Karpas-422 (cell line): ENCODE measurements at regions not wholly inside any gene's neighbourhood (a gene's known extent, or its start where the extent isn't known, plus 50 kb on each side); places are given as distances from the start of the nearest gene placed in this dataset.
"Not testable (repeated sequence)": the region's sequence is repeated elsewhere in the genome, so short reads cannot be mapped to it uniquely, and the experiment has no call there.

ENCODE experiments used
- DNase-seq: peaks from one replicate; pipeline ENCODE4 v3.0.0-alpha.2; 2015
- H2AFZ ChIP-seq: fragments of 200-600 bp; sonication (generic); 2 replicates; pipeline ENCODE4 v1.6.1; 2014; ENCODE audit warnings: antibody characterized with exemption, low read length, mixed read lengths
- H3K27ac ChIP-seq: fragments of 200-600 bp; sonication (generic); 2 replicates; pipeline ENCODE4 v1.5.1; 2014; ENCODE audit warnings: mild to moderate bottlenecking, low read length, moderate library complexity
- H3K27me3 ChIP-seq: fragments of 200-600 bp; sonication (generic); 2 replicates; pipeline ENCODE4 v1.6.1; 2014; ENCODE audit warnings: low read length, mixed read lengths
- H3K36me3 ChIP-seq: fragments of 200-600 bp; sonication (generic); 2 replicates; pipeline ENCODE4 v1.6.1; 2014; ENCODE audit warnings: low read length, mixed read lengths; ENCODE audit not compliant: insufficient read depth
- H3K4me1 ChIP-seq: fragments of 200-600 bp; sonication (generic); 2 replicates; pipeline ENCODE4 v1.6.1; 2014; ENCODE audit warnings: mild to moderate bottlenecking, low read length, mixed read lengths
- H3K4me2 ChIP-seq: fragments of 200-600 bp; sonication (generic); 2 replicates; pipeline ENCODE4 v1.6.1; 2014; ENCODE audit warnings: low read length, low read depth, mild to moderate bottlenecking; ENCODE audit not compliant: poor library complexity, severe bottlenecking
- H3K4me3 ChIP-seq: fragments of 200-600 bp; sonication (generic); 2 replicates; pipeline ENCODE4 v1.5.1; 2014; ENCODE audit warnings: mild to moderate bottlenecking, antibody characterized with exemption, low read length, mixed read lengths
- H3K79me2 ChIP-seq: fragments of 200-600 bp; sonication (generic); 2 replicates; pipeline ENCODE4 v1.6.1; 2014; ENCODE audit warnings: mild to moderate bottlenecking, low read length, mixed read lengths
- H3K9ac ChIP-seq: fragments of 200-600 bp; sonication (generic); 2 replicates; pipeline ENCODE4 v1.6.0; 2014; ENCODE audit warnings: low read length
- H3K9me2 ChIP-seq: fragments of 200-600 bp; sonication (generic), shearing (Covaris generic); replicated peaks from 2 replicates; pipeline ENCODE4 v1.6.0; 2014; ENCODE audit warnings: mild to moderate bottlenecking, low read length, moderate library complexity; ENCODE audit not compliant: insufficient read depth
- H3K9me3 ChIP-seq: fragments of 300-700, 200-600 bp; sonication (generic); 2 replicates; pipeline ENCODE4 v1.6.1; 2014; ENCODE audit warnings: low read length, mixed read lengths
- H4K20me1 ChIP-seq: fragments of 200-600 bp; sonication (generic); 2 replicates; pipeline ENCODE4 v1.6.1; 2014; ENCODE audit warnings: mild to moderate bottlenecking, antibody characterized with exemption, low read length, low read depth; ENCODE audit not compliant: insufficient read depth

- H3K4me3 ChIP-seq = no peak overlapping the region
- H3K36me3 ChIP-seq = no peaks in the 10 kb centered on the region
- no peaks in the 10 kb centered on the region for H3K9me2 ChIP-seq
- H3K9ac ChIP-seq = no peak overlapping the region
- H2AFZ ChIP-seq = no peak overlapping the region
- H3K4me1 ChIP-seq = no peaks in the 10 kb centered on the region
- no peaks in the 10 kb centered on the region for H3K27me3 ChIP-seq
- no peaks in the 10 kb centered on the region for H3K79me2 ChIP-seq
- H3K4me2 ChIP-seq = no peak overlapping the region
- no peak overlapping the region for H3K27ac ChIP-seq
- H3K9me3 ChIP-seq = no peaks in the 10 kb centered on the region
- no peaks in the 10 kb centered on the region for H4K20me1 ChIP-seq
- DNase-seq = no peak
Measured at GRCh38 chr2:54029721-54030395, 59.1 kb upstream of the PSME4 start.

- H4K20me1 ChIP-seq, H3K9ac ChIP-seq, DNase-seq, H3K4me2 ChIP-seq, H3K4me3 ChIP-seq, H2AFZ ChIP-seq, H3K79me2 ChIP-seq, H3K4me1 ChIP-seq, H3K9me2 ChIP-seq, H3K36me3 ChIP-seq, H3K27me3 ChIP-seq, H3K27ac ChIP-seq, H3K9me3 ChIP-seq: not testable (repeated sequence)
Measured at GRCh38 chr2:54025463-54026075, 54.8 kb upstream of the PSME4 start.

- peaks cover 12% of the 10 kb centered on the region for H3K9me3 ChIP-seq
- no peak for DNase-seq
- H3K79me2 ChIP-seq = no peaks in the 10 kb centered on the region
- H3K4me3 ChIP-seq = no peak overlapping the region
- no peaks in the 10 kb centered on the region for H4K20me1 ChIP-seq
- no peak overlapping the region for H2AFZ ChIP-seq
- no peaks in the 10 kb centered on the region for H3K9me2 ChIP-seq
- H3K9ac ChIP-seq = no peak overlapping the region
- H3K4me1 ChIP-seq = no peaks in the 10 kb centered on the region
- no peak overlapping the region for H3K4me2 ChIP-seq
- no peaks in the 10 kb centered on the region for H3K27me3 ChIP-seq
- H3K36me3 ChIP-seq = 0 out of 2 replicates have a peak, but pooled peaks cover 9% of the 10 kb centered on the region
- H3K27ac ChIP-seq = no peak overlapping the region
Measured at GRCh38 chr2:54024576-54024975, 53.8 kb upstream of the PSME4 start.

GRCh38 chr2:54021702-54022101 lies 50.9 kb upstream of the PSME4 start:
- H3K4me3 ChIP-seq = no peak overlapping the region

GRCh38 chr2:54020793-54021414 lies 50.1 kb upstream of the PSME4 start:
- peaks cover 12% of the 10 kb centered on the region for H3K9me3 ChIP-seq
- no peaks in the 10 kb centered on the region for H3K79me2 ChIP-seq
- no peak overlapping the region for H2AFZ ChIP-seq
- H3K4me3 ChIP-seq = no peak overlapping the region
- no peak for DNase-seq
- H3K27ac ChIP-seq = no peak overlapping the region
- H3K9ac ChIP-seq = no peak overlapping the region
- H3K36me3 ChIP-seq = 0 out of 2 replicates have a peak, but pooled peaks cover 9% of the 10 kb centered on the region
- no peaks in the 10 kb centered on the region for H3K9me2 ChIP-seq
- H3K4me1 ChIP-seq = no peaks in the 10 kb centered on the region
- no peak overlapping the region for H3K4me2 ChIP-seq
- H3K27me3 ChIP-seq = no peaks in the 10 kb centered on the region
- no peaks in the 10 kb centered on the region for H4K20me1 ChIP-seq

More at GRCh38 chr2:54021702-54022101, 50.9 kb upstream of the PSME4 start:
- Histone ChIP-seq H3K27me3 (no peaks in the 10 kb centered on the region), H3K4me2 (no peak overlapping the region), H3K36me3 (0 out of 2 replicates have a peak, but pooled peaks cover 9% of the 10 kb centered on the region), H3K4me1 (no peaks in the 10 kb centered on the region), H3K79me2 (no peaks in the 10 kb centered on the region), H4K20me1 (no peaks in the 10 kb centered on the region), H3K27ac (no peak overlapping the region), H3K9me2 (no peaks in the 10 kb centered on the region), H2AFZ (no peak overlapping the region), H3K9me3 (peaks cover 12% of the 10 kb centered on the region), H3K9ac (no peak overlapping the region)
- no peak for DNase-seq
